ENCODE measurements at regions not wholly inside any gene's neighbourhood (a gene's known extent, or its start where the extent isn't known, plus 50 kb on each side); places are given as distances from the start of the nearest gene placed in this dataset.
"Not testable (repeated sequence)": the region's sequence is repeated elsewhere in the genome, so short reads cannot be mapped to it uniquely, and the experiment has no call there.

GRCh38 chr4:155578726-155579370 lies 87.8 kb upstream of the GUCY1A1 start:
- ChIA-PET CTCF (no interaction called here), POLR2A (no interaction called here)
- Mint-ChIP-seq H3K4me3 (no peak overlapping the region), H3K27me3 (no peaks in the 10 kb centered on the region), H3K9me3 (no peaks in the 10 kb centered on the region), H3K36me3 (ENCODE audit: low read depth) (no peaks in the 10 kb centered on the region), H3K4me1 (peaks cover 10% of the 10 kb centered on the region), H3K27ac (no peak overlapping the region)
- DNase-seq, result no peak

- no peak for DNase-seq
- Mint-ChIP-seq H3K36me3 (ENCODE audit: low read depth) (no peaks in the 10 kb centered on the region), H3K27me3 (no peaks in the 10 kb centered on the region), H3K27ac (no peak overlapping the region), H3K4me1 (peaks cover 6% of the 10 kb centered on the region), H3K4me3 (no peak overlapping the region), H3K9me3 (no peaks in the 10 kb centered on the region)
- ChIA-PET POLR2A (no interaction called here), CTCF (no interaction called here)
These were observed 88.4 kb upstream of the GUCY1A1 start for GRCh38 chr4:155578219-155578618.

GRCh38 chr4:155574329-155574728 lies 92.3 kb upstream of the GUCY1A1 start:
- H3K9me3 Mint-ChIP-seq; H3K4me1 Mint-ChIP-seq; H3K36me3 Mint-ChIP-seq (ENCODE audit: low read depth); DNase-seq; POLR2A ChIA-PET; H3K27me3 Mint-ChIP-seq; CTCF ChIA-PET; H3K27ac Mint-ChIP-seq; H3K4me3 Mint-ChIP-seq: not testable (repeated sequence)

- ChIA-PET POLR2A (no interaction called here), CTCF (no interaction called here)
- no peaks in the 10 kb centered on the region for H3K36me3 Mint-ChIP-seq (ENCODE audit: low read depth)
- H3K27me3 Mint-ChIP-seq, result no peaks in the 10 kb centered on the region
- H3K4me1 Mint-ChIP-seq, result no peaks in the 10 kb centered on the region
- no peak overlapping the region for H3K27ac Mint-ChIP-seq
- no peaks in the 10 kb centered on the region for H3K9me3 Mint-ChIP-seq
- DNase-seq, result no peak
- no peak overlapping the region for H3K4me3 Mint-ChIP-seq
These were observed 93.5 kb upstream of the GUCY1A1 start for GRCh38 chr4:155573126-155573525.

GRCh38 chr4:155572106-155572703 lies 94.4 kb upstream of the GUCY1A1 start:
- no peaks in the 10 kb centered on the region for H3K4me1 Mint-ChIP-seq
- H3K27ac Mint-ChIP-seq, result no peak overlapping the region
- H3K4me3 Mint-ChIP-seq, result no peak overlapping the region
- no peaks in the 10 kb centered on the region for H3K9me3 Mint-ChIP-seq
- ChIA-PET POLR2A (no interaction called here), CTCF (no interaction called here)
- no peaks in the 10 kb centered on the region for H3K36me3 Mint-ChIP-seq (ENCODE audit: low read depth)
- H3K27me3 Mint-ChIP-seq, result no peaks in the 10 kb centered on the region
- no peak for DNase-seq

GRCh38 chr4:155571184-155571944 lies 95.3 kb upstream of the GUCY1A1 start:
- Mint-ChIP-seq H3K4me1 (no peaks in the 10 kb centered on the region), H3K27me3 (no peaks in the 10 kb centered on the region), H3K9me3 (no peaks in the 10 kb centered on the region), H3K27ac (no peak overlapping the region), H3K4me3 (no peak overlapping the region), H3K36me3 (ENCODE audit: low read depth) (no peaks in the 10 kb centered on the region)
- ChIA-PET CTCF (no interaction called here), POLR2A (no interaction called here)
- no peak for DNase-seq

- ChIA-PET POLR2A (no interaction called here), CTCF (no interaction called here)
- Mint-ChIP-seq H3K27ac (no peak overlapping the region), H3K4me3 (no peak overlapping the region), H3K9me3 (no peaks in the 10 kb centered on the region), H3K36me3 (ENCODE audit: low read depth) (no peaks in the 10 kb centered on the region), H3K27me3 (no peaks in the 10 kb centered on the region), H3K4me1 (no peaks in the 10 kb centered on the region)
- DNase-seq, result no peak
These were observed 96.0 kb upstream of the GUCY1A1 start for GRCh38 chr4:155570661-155571060.

- Mint-ChIP-seq H3K27me3 (no peaks in the 10 kb centered on the region), H3K9me3 (no peaks in the 10 kb centered on the region), H3K36me3 (ENCODE audit: low read depth) (no peaks in the 10 kb centered on the region), H3K27ac (no peak overlapping the region), H3K4me3 (no peak overlapping the region), H3K4me1 (no peaks in the 10 kb centered on the region)
- CTCF ChIA-PET, result no interaction called here
- no peak for DNase-seq
- POLR2A ChIA-PET, result no interaction called here
These were observed 96.6 kb upstream of the GUCY1A1 start for GRCh38 chr4:155569960-155570515.

- Mint-ChIP-seq H3K9me3 (no peaks in the 10 kb centered on the region), H3K27ac (no peak overlapping the region)
These were observed 97.2 kb upstream of the GUCY1A1 start for GRCh38 chr4:155569471-155569870.

GRCh38 chr4:155568641-155569220 lies 97.9 kb upstream of the GUCY1A1 start:
- no peak overlapping the region for H3K4me3 Mint-ChIP-seq
- no peaks in the 10 kb centered on the region for H3K4me1 Mint-ChIP-seq
- H3K36me3 Mint-ChIP-seq (ENCODE audit: low read depth), result no peaks in the 10 kb centered on the region
- no peaks in the 10 kb centered on the region for H3K27me3 Mint-ChIP-seq
- no peak for DNase-seq
- no peaks in the 10 kb centered on the region for H3K9me3 Mint-ChIP-seq
- no peak overlapping the region for H3K27ac Mint-ChIP-seq
- ChIA-PET POLR2A (no interaction called here), CTCF (no interaction called here)

More at GRCh38 chr4:155569471-155569870, 97.2 kb upstream of the GUCY1A1 start:
- Mint-ChIP-seq H3K4me3 (no peak overlapping the region), H3K4me1 (no peaks in the 10 kb centered on the region), H3K36me3 (ENCODE audit: low read depth) (no peaks in the 10 kb centered on the region), H3K27me3 (no peaks in the 10 kb centered on the region)
- ChIA-PET POLR2A (no interaction called here), CTCF (no interaction called here)
- DNase-seq, result no peak

GRCh38 chr4:155566354-155566753 lies 100.3 kb upstream of the GUCY1A1 start:
- Mint-ChIP-seq H3K27me3 (peaks cover 2% of the 10 kb centered on the region), H3K36me3 (ENCODE audit: low read depth) (no peaks in the 10 kb centered on the region), H3K9me3 (no peaks in the 10 kb centered on the region), H3K4me1 (no peaks in the 10 kb centered on the region), H3K27ac (no peak overlapping the region), H3K4me3 (no peak overlapping the region)
- ChIA-PET CTCF (no interaction called here), POLR2A (no interaction called here)
- no peak for DNase-seq

GRCh38 chr4:155565776-155566175 lies 100.9 kb upstream of the GUCY1A1 start:
- no peak overlapping the region for H3K27ac Mint-ChIP-seq
- CTCF ChIA-PET, result no interaction called here
- peaks cover 2% of the 10 kb centered on the region for H3K27me3 Mint-ChIP-seq
- no peaks in the 10 kb centered on the region for H3K36me3 Mint-ChIP-seq (ENCODE audit: low read depth)
- no peak for DNase-seq
- H3K4me3 Mint-ChIP-seq, result no peak overlapping the region
- POLR2A ChIA-PET, result no interaction called here
- no peaks in the 10 kb centered on the region for H3K4me1 Mint-ChIP-seq
- no peaks in the 10 kb centered on the region for H3K9me3 Mint-ChIP-seq

GRCh38 chr4:155565330-155565729 lies 101.3 kb upstream of the GUCY1A1 start:
- CTCF ChIA-PET, result interaction anchor here (0.8 kb wide), 1 partner anchor 127 kb away, joined by 3 read pairs; no protein-coding TSS in a partner anchor
- H3K36me3 Mint-ChIP-seq (ENCODE audit: low read depth), result no peaks in the 10 kb centered on the region
- H3K27ac Mint-ChIP-seq, result no peak overlapping the region
- no peak for DNase-seq
- H3K4me3 Mint-ChIP-seq, result no peak overlapping the region
- H3K9me3 Mint-ChIP-seq, result no peaks in the 10 kb centered on the region
- H3K4me1 Mint-ChIP-seq, result no peaks in the 10 kb centered on the region
- POLR2A ChIA-PET, result no interaction called here
- H3K27me3 Mint-ChIP-seq, result peaks cover 2% of the 10 kb centered on the region

Data from activated CD4-positive, alpha-beta memory T cell treated with anti-CD3 and anti-CD28 coated beads, Interleukin-2, amount 10 ng/mL, durations not matched to agents 7 days and 5 days (primary cell).